HEK293T (cell line): ENCODE measurements at regions not wholly inside any gene's neighbourhood (a gene's known extent, or its start where the extent isn't known, plus 50 kb on each side); places are given as distances from the start of the nearest gene placed in this dataset.
"Not testable (repeated sequence)": the region's sequence is repeated elsewhere in the genome, so short reads cannot be mapped to it uniquely, and the experiment has no call there.

Experiments used
- BHLHE40 ChIP-seq: fragments of 450-650 bp; IDR thresholded peaks from 2 replicates; pipeline ENCODE4 v1.6.1; 2016; ENCODE audit warnings: mild to moderate bottlenecking, moderate library complexity, borderline replicate concordance
- ELF4 ChIP-seq: fragments of 450-650 bp; IDR thresholded peaks from 2 replicates; pipeline ENCODE4 v1.6.1; 2017; ENCODE audit warnings: antibody characterized with exemption
- FOXA1 ChIP-seq: fragments of 450-650 bp; IDR thresholded peaks from 2 replicates; pipeline ENCODE4 v1.6.1; 2016; ENCODE audit warnings: mild to moderate bottlenecking
- FOXK2 ChIP-seq: fragments of 450-650 bp; IDR thresholded peaks from 2 replicates; pipeline ENCODE4 v1.6.1; 2016; ENCODE audit warnings: mild to moderate bottlenecking
- FOXM1 ChIP-seq: fragments of 450-650 bp; IDR thresholded peaks from 2 replicates; pipeline ENCODE4 v1.6.1; 2017; ENCODE audit warnings: mild to moderate bottlenecking, borderline replicate concordance
- PKNOX1 ChIP-seq: fragments of 450-650 bp; IDR thresholded peaks from 2 replicates; pipeline ENCODE4 v1.6.1; 2016
- SP1 ChIP-seq: fragments of 450-650 bp; IDR thresholded peaks from 2 replicates; pipeline ENCODE4 v1.6.1; 2017
- SUZ12 ChIP-seq: fragments of 450-650 bp; IDR thresholded peaks from 2 replicates; pipeline ENCODE4 v1.6.1; 2016; ENCODE audit warnings: mild to moderate bottlenecking
- TARDBP ChIP-seq: fragments of 450-650 bp; IDR thresholded peaks from 2 replicates; pipeline ENCODE4 v1.6.1; 2016
- ZNF384 ChIP-seq: fragments of 450-650 bp; IDR thresholded peaks from 2 replicates; pipeline ENCODE4 v1.6.1; 2016

DNA sequence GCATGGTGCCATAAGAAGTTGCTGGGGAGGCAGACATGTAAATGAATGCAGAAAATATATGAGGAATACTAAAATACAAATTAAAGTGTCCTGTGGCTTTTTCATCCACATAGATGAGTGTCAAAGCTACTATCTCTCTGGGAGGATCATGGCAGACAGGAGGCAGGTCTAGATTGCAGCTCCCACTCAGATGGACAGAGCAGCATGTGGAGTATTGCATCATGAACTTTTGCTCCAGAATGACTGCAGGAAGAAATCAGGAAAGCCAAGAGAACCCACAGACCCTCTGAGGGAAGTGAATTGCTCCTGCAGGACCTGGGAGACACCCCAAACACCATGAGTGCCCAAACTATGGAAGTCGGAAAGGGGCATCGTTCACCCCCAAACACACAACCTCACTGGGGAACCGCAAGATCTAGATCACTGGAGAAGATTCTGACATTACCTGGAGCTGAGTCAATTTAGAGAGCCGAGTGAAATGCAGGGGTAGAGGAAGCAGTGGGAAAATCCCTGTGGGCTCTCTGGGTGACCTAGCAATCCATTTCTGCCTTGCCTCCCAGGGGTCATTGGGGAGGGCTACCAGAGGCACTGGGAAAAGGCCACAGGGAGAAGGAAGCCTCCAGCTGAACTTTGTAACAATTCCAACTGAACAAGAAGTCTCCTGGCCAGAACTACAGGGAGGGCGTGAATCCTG, 61.0 kb upstream of the PRSS3 start:
- TF ChIP-seq TARDBP, SP1, PKNOX1, ELF4, BHLHE40, ZNF384, FOXK2, FOXA1, SUZ12, FOXM1: not testable (repeated sequence)
